Activated B cell treated with CpG ODN at 0.5 μM for 24 hours (primary cell): ENCODE measurements at regions not wholly inside any gene's neighbourhood (a gene's known extent, or its start where the extent isn't known, plus 50 kb on each side); places are given as distances from the start of the nearest gene placed in this dataset.
"Not testable (repeated sequence)": the region's sequence is repeated elsewhere in the genome, so short reads cannot be mapped to it uniquely, and the experiment has no call there.

Source experiments
- ATAC-seq: fragments of 200-7000 bp; cut with Tn5 transposase; one replicate; pipeline ENCODE4 v1.10.0; 2021; ENCODE audit warnings: low read depth, mild to moderate bottlenecking, moderate library complexity
- CTCF ChIA-PET: fragments of 350-600 bp; sonication (Branson Sonifier 250); formaldehyde crosslinking; loops from one replicate; lab custom pipeline; 2021; ENCODE audit warnings: antibody characterized with exemption; lab: Charles Lee
- POLR2A ChIA-PET: fragments of 350-600 bp; sonication (Branson Sonifier 250); formaldehyde crosslinking; loops from one replicate; lab custom pipeline; 2021; ENCODE audit warnings: antibody characterized with exemption; lab: Charles Lee
- DNase-seq: peaks from one replicate; pipeline ENCODE4 v3.0.0; 2022
- H3K27ac Mint-ChIP-seq: one replicate; pipeline ENCODE4 v1.8.0; 2020; ENCODE audit warnings: mixed read lengths
- H3K27me3 Mint-ChIP-seq: one replicate; pipeline ENCODE4 v1.8.0; 2021; ENCODE audit warnings: mixed read lengths
- H3K36me3 Mint-ChIP-seq: one replicate; pipeline ENCODE4 v1.8.0; 2021; ENCODE audit warnings: low read depth, mixed read lengths
- H3K4me1 Mint-ChIP-seq: one replicate; pipeline ENCODE4 v1.8.0; 2021; ENCODE audit warnings: mixed read lengths
- H3K4me3 Mint-ChIP-seq: one replicate; pipeline ENCODE4 v1.8.0; 2020; ENCODE audit warnings: mild to moderate bottlenecking, mixed read lengths
- H3K9me3 Mint-ChIP-seq: one replicate; pipeline ENCODE4 v1.8.0; 2020; ENCODE audit warnings: mixed read lengths
- intact Hi-C: fragments of 100-400 bp; cut with micrococcal nuclease; formaldehyde crosslinking; loops from one replicate; pipeline ENCODE4 v1.15.1; 2024
- TF ChIP-seq, protein P1 (sequence below): fragments of 200-600 bp; IDR thresholded peaks from one replicate; pipeline ENCODE4 v1.8.0; 2022; ENCODE audit warnings: antibody characterized with exemption, mild to moderate bottlenecking

- intact Hi-C loops, result no loop called here
- Mint-ChIP-seq H3K4me1 (no peaks in the 10 kb centered on the region), H3K27me3 (no peaks in the 10 kb centered on the region), H3K27ac (no peak overlapping the region), H3K9me3 (no peaks in the 10 kb centered on the region), H3K4me3 (no peak overlapping the region), H3K36me3 (no peaks in the 10 kb centered on the region)
- DNase-seq, result no peak
- CTCF ChIA-PET, result no interaction called here
- POLR2A ChIA-PET, result no interaction called here
- TF ChIP-seq, protein P1, sequence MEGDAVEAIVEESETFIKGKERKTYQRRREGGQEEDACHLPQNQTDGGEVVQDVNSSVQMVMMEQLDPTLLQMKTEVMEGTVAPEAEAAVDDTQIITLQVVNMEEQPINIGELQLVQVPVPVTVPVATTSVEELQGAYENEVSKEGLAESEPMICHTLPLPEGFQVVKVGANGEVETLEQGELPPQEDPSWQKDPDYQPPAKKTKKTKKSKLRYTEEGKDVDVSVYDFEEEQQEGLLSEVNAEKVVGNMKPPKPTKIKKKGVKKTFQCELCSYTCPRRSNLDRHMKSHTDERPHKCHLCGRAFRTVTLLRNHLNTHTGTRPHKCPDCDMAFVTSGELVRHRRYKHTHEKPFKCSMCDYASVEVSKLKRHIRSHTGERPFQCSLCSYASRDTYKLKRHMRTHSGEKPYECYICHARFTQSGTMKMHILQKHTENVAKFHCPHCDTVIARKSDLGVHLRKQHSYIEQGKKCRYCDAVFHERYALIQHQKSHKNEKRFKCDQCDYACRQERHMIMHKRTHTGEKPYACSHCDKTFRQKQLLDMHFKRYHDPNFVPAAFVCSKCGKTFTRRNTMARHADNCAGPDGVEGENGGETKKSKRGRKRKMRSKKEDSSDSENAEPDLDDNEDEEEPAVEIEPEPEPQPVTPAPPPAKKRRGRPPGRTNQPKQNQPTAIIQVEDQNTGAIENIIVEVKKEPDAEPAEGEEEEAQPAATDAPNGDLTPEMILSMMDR, result no peak
- ATAC-seq, result no peak
These were observed 253.7 kb upstream of the ANXA10 start for GRCh38 chr4:167838686-167839085.

DNA sequence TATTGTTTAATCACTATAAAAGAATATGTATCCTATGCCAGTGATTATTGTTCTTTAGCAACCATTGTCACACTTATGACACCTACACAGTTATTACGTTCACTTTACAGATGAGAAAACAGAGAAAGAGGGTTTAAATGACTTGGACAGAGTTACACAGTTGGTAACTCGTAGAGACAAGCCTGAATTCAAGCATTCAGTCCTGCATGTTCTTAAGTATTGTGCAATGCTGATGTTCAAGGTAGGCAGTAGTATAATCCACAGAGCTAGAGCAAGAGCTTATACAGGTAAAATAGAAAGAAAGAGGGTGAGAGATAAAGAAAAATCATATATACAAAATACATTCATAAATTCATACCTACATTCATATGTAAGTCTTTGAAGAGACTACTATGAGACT is 249.8 kb upstream of the ANXA10 start:
- no peaks in the 10 kb centered on the region for H3K27me3 Mint-ChIP-seq
- intact Hi-C loops, result no loop called here
- no peaks in the 10 kb centered on the region for H3K36me3 Mint-ChIP-seq
- ChIA-PET CTCF (no interaction called here), POLR2A (no interaction called here)
- H3K4me1 Mint-ChIP-seq, result no peaks in the 10 kb centered on the region
- DNase-seq (no peak), ATAC-seq (no peak)
- no peak overlapping the region for H3K4me3 Mint-ChIP-seq
- TF ChIP-seq, protein P1, result no peak
- no peaks in the 10 kb centered on the region for H3K9me3 Mint-ChIP-seq
- H3K27ac Mint-ChIP-seq, result no peak overlapping the region

DNA sequence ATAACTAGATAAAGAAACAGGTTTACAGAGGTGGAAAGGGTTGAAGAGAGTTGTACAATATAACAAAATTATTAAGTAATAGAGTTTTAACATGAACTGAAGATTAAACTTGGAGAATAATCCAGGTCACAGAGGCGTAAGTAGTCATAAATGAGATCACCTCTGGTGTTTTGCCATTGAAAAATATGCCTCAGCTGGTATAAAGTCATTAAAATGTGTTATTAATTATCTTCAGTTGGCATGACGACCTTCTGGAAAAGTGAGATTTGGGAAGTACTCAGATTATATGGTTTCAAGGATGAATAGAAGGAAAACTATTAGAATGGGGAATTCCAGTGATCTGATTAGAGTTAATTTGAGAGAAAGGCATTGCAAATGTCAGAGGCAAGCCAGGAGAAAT is 237.5 kb upstream of the ANXA10 start:
- ATAC-seq (no peak), DNase-seq (no peak)
- TF ChIP-seq, protein P1, result no peak
- intact Hi-C loops, result no loop called here
- ChIA-PET POLR2A (no interaction called here), CTCF (no interaction called here)
- no peaks in the 10 kb centered on the region for H3K9me3 Mint-ChIP-seq
- no peak overlapping the region for H3K27ac Mint-ChIP-seq
- H3K4me3 Mint-ChIP-seq, result no peak overlapping the region
- no peaks in the 10 kb centered on the region for H3K27me3 Mint-ChIP-seq
- no peaks in the 10 kb centered on the region for H3K4me1 Mint-ChIP-seq
- no peaks in the 10 kb centered on the region for H3K36me3 Mint-ChIP-seq

- H3K27me3 Mint-ChIP-seq, H3K9me3 Mint-ChIP-seq, H3K4me3 Mint-ChIP-seq, H3K27ac Mint-ChIP-seq, POLR2A ChIA-PET, intact Hi-C loops, H3K4me1 Mint-ChIP-seq, ATAC-seq, CTCF ChIA-PET, DNase-seq, H3K36me3 Mint-ChIP-seq: not testable (repeated sequence)
These were observed 234.2 kb upstream of the ANXA10 start for GRCh38 chr4:167858127-167858526.

DNA sequence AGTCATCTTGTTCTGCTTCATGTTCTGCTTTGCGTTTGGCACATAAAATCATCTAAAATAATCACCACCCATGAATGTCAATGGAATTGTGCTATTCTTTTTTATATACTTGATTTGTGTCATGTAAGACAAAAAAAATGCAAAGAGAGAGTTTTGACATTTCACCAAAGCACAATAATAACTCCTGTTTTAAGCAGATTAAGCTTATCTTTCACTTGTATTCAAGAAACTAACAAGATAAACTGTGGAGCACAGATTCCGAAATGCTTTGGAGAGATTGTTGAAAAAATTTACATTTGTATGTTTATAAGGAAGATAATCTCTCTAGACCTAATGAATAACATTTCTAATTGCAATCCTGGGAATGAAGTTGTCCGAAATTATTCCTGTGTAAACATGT is 225.1 kb upstream of the ANXA10 start:
- Mint-ChIP-seq H3K4me1 (no peaks in the 10 kb centered on the region), H3K36me3 (no peaks in the 10 kb centered on the region)
- POLR2A ChIA-PET, result no interaction called here

GRCh38 chr4:167868163-167868562 is 224.2 kb upstream of the ANXA10 start:
- H3K27me3 Mint-ChIP-seq, result no peaks in the 10 kb centered on the region
- CTCF ChIA-PET, result no interaction called here
- TF ChIP-seq, protein P1, result no peak
- H3K9me3 Mint-ChIP-seq, result peaks cover 2% of the 10 kb centered on the region
- H3K4me1 Mint-ChIP-seq, result no peaks in the 10 kb centered on the region
- no peak overlapping the region for H3K4me3 Mint-ChIP-seq
- no peak for ATAC-seq
- POLR2A ChIA-PET, result no interaction called here
- intact Hi-C loops, result no loop called here
- DNase-seq, result no peak
- H3K27ac Mint-ChIP-seq, result no peak overlapping the region
- no peaks in the 10 kb centered on the region for H3K36me3 Mint-ChIP-seq

More for the DNA sequence above, 225.1 kb upstream of the ANXA10 start:
- CTCF ChIA-PET, result no interaction called here
- Mint-ChIP-seq H3K9me3 (peaks cover 2% of the 10 kb centered on the region), H3K27me3 (no peaks in the 10 kb centered on the region), H3K27ac (no peak overlapping the region), H3K4me3 (no peak overlapping the region)
- no peak for DNase-seq
- intact Hi-C loops, result no loop called here
- TF ChIP-seq, protein P1, result no peak
- no peak for ATAC-seq
